M059J (cell line): ENCODE measurements at regions not wholly inside any gene's neighbourhood (a gene's known extent, or its start where the extent isn't known, plus 50 kb on each side); places are given as distances from the start of the nearest gene placed in this dataset.

Source experiments
- DNase-seq: peaks from one replicate; pipeline ENCODE4 v3.0.0-alpha.2; 2012; ENCODE audit warnings: low read depth

GRCh38 chr1:5238351-5239130 lies 584.1 kb downstream of the AJAP1 start:
- no peak for DNase-seq

DNA sequence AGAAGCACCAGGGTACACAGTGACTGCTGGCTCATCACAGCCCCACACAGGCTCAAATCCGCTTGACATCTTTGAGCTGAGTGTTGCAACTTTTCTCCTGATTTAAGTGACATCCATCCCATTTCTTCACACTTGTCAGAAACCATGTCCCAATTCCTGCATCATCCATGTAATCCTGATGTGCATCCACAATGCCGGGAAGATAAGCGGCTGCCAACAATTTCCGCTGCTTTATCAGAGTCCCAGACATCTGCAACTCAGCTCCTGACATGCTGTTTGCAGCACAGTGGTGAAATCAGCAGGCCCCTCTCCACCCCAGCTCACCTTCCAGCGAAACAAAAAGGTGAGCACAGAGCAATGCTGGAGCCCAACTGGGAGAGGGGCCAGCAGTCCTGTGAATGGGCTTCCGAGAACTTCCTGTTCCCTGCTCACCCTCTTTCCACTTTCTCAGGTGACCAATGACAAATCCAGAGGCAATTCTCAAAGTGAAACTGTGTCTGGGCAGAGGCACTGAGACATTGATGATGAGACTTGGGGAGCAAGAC lies 581.0 kb downstream of the AJAP1 start:
- DNase-seq = no peak

- no peak for DNase-seq
These were observed 578.1 kb downstream of the AJAP1 start for GRCh38 chr1:5232537-5232936.

DNA sequence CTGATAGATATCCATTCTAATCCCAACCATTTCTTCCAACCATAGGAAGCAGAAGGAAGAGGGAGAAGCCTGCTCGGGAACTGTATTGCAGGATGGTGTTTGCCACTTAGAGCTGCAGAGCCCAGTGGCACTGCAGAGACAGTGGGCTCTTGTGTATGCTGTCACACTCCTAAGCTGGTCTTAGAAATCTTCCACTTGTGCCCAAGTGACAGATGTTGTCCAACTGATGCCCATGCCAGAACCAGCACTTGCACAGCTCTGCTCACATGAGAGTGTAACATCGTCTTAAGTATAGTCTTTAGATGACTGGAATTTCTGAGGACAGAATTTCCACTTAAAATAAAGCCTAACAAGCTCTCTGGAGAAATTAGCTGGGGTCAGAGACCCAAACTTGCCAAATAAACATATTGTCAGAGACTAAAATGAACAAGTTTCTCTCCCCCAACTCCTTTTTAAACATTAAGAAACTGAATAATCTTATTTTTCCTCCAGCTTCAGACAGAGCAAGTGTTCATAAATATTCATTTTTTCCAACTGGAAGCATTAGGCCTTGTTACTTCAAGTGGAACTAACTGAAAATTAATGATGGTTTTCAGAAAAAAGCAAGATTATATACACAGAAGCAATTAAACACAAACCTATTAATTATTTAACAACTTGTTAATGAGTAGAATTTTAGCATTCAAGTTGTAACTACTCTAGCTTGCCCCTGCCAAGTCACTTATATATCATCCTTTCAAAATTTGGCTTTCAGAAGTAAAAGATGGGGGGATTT lies 577.3 kb downstream of the AJAP1 start:
- DNase-seq = no peak

DNA sequence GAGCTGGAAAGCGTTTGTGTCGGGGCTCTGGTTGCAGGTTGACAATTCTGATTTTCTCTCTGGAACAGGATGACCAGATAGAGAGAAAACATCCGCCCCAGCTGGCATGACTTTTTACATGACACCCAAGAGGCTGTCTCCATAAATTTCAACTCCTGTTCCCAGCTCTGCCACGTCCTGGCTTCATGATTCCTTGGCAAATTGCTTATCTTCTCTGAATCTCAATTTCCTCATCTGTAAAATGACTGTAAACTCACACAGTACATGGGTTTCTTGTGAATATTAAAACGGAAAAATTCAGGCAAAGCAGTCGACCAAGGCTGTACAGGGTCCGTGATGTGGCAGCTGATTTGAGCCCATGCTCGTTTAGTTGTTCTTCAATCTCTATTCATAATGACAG lies 572.7 kb downstream of the AJAP1 start:
- DNase-seq = no peak

- DNase-seq = no peak
These were observed 571.6 kb downstream of the AJAP1 start for GRCh38 chr1:5225707-5226704.

DNA sequence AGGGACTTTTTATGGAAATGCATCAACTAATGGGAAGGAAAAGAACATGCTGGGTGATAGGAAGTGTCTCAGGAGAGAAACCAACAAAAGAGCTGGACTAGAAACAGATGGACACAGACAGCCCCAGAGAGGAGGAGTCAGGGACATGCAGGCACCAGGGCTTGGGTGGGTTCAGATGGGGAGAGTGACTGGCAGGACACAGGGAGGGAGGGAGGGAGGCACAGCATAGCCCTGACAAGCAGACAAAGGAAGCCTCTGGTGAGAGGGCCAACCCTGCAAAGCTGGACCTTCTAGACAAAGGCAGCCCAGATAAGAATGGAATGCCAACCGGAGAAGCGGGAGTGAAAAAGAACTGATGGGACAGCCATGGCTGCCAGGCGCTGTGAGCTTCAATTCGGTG lies 568.8 kb downstream of the AJAP1 start:
- no peak for DNase-seq

DNA sequence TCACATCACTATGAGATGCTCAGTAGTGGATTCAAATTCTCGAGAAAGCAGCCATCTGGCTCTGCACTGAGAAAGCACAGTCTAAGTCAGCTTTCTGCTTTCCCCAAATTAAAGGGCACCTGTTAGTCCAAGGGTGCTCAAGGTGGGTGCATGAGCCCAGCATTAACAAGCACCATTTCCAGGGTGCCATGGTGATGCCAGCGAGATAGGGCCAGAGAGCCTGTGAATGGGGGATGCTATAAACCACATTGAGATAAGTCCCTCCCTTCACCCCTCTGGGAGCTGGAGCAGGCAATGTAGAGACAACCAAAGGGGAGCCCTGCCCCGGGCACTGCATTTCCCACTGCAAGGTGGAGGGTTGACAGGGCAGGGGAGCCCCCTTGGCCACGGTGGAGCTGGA lies 568.2 kb downstream of the AJAP1 start:
- DNase-seq = no peak

GRCh38 chr1:5221451-5221850 lies 567.0 kb downstream of the AJAP1 start:
- no peak for DNase-seq

- DNase-seq = no peak
These were observed 566.4 kb downstream of the AJAP1 start for GRCh38 chr1:5220821-5221220.

GRCh38 chr1:5220421-5220820 lies 566.0 kb downstream of the AJAP1 start:
- DNase-seq = no peak

DNA sequence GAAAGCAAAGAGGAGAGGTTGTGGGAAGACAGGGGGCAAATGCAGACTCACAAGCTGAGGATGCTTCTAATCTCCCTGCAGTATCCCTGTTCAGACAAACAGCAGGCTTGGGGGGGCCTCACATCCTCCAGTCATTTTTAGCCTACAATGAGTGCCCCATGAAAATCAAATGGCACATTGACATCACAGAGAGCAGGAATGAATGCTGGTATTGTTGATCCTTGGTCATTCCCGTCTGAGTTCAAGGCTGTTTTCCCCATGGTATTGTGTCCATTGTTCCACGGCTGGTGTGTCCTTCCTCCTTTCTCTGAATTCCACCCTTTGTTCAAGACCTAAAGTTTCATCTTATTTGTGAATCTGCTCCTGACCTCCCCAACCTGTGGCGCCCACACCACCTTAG lies 545.6 kb downstream of the AJAP1 start:
- no peak for DNase-seq

GRCh38 chr1:5198328-5198727 lies 543.9 kb downstream of the AJAP1 start:
- peak; percentile 3 for DNase-seq

- no peak for DNase-seq
These were observed 537.1 kb downstream of the AJAP1 start for GRCh38 chr1:5191470-5191869.

DNA sequence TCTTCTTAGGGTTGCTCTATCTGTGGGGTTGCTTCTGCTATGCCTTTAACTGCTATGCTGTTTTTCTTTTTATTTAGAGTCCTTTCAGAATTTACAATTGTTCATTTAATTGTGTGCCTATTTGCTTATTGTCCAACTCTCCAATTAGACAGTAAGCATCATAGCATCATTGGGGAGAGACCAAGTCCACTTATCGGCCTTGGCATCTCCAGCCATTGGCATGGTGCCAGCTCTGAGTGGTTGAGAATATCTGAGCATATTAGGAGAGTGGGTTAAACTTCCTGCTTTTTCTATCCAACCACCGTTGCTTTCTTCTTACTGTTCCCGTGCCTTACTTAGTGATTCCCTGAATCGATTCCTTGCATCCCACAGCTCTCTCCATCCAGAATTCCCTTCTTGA lies 535.0 kb downstream of the AJAP1 start:
- no peak for DNase-seq

GRCh38 chr1:5165762-5166161 lies 511.4 kb downstream of the AJAP1 start:
- DNase-seq = no peak

DNA sequence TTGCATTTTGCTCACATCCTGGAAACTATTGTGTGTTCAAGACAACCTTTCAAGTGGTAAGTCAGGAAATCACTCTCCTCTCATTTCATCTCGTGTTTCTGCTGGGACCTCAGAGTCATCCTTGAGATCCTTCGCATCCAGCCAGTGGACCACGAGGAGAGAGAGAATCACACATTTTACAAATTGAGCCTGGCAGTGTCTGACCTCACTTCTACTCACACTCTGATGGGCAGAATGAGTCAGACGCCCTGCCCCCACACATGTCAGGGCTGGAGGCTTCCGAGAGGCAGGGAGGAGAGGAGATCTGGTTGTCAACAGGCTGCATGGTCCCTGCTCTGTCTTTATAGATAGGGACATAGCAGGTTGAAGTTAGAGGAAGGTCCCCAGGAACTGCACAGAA lies 509.7 kb downstream of the AJAP1 start:
- peak; percentile 44 for DNase-seq

DNA sequence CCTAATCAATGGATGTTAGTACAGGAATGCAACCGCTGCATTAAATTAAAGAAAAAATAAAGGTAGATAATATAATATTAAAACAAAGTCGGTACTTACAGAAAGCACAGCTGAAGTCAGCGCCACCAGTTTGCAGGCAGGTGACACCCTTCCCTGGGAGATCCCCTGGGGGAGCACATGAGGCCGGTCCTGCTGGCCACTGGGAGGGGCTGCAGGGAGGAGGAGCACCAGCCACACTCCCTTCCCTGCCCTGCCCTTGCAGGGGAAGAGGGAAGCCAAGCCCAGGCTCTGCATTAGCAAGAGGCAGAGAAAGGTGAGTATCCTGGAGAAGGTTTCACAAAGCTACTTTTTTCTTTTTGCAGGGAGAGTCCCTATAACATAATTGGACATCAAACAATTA lies 507.0 kb downstream of the AJAP1 start:
- no peak for DNase-seq

DNA sequence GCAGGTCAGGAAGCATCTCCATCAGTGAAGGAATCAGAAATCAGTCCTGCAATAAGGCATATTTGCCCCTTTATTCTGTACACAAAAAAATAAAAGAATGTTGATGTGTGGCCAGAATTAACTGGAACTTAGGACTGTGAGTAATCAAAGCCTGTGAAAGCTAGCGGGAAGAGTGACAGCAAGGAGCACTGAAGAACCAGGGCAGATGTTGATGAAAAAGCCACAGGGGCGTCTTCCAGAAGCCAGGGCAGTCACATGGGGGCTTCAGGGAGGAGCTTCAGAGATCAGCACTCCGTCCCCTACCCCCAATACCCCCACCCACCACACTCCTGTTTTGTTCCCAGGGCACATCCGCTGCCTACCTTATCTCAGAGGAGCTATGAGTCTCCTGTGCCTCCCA lies 502.8 kb downstream of the AJAP1 start:
- DNase-seq = no peak

GRCh38 chr1:5156416-5157120 lies 502.2 kb downstream of the AJAP1 start:
- DNase-seq = no peak

- no peak for DNase-seq
These were observed 497.1 kb downstream of the AJAP1 start for GRCh38 chr1:5151511-5151910.
